OCI-LY7 (cell line): ENCODE measurements at regions not wholly inside any gene's neighbourhood (a gene's known extent, or its start where the extent isn't known, plus 50 kb on each side); places are given as distances from the start of the nearest gene placed in this dataset.

ENCODE experiments used
- EZH2phosphoT487 ChIP-seq: fragments of 200-600 bp; sonication (generic); IDR thresholded peaks from 2 replicates; pipeline ENCODE4 v1.6.1; 2018; ENCODE audit warnings: low read depth, borderline replicate concordance, mild to moderate bottlenecking, mixed run types, antibody characterized with exemption, low read length, moderate library complexity, mixed read lengths
- TF ChIP-seq, protein P1 (sequence below): fragments of 200-600 bp; sonication (generic); conservative IDR thresholded peaks from 2 replicates; pipeline ENCODE4 v1.5.1; 2014; ENCODE audit warnings: mild to moderate bottlenecking, antibody characterized with exemption, low read length, moderate library complexity, mixed read lengths

GRCh38 chr1:101479945-101480344 is 243.1 kb downstream of the S1PR1 start:
- TF ChIP-seq, protein P1, sequence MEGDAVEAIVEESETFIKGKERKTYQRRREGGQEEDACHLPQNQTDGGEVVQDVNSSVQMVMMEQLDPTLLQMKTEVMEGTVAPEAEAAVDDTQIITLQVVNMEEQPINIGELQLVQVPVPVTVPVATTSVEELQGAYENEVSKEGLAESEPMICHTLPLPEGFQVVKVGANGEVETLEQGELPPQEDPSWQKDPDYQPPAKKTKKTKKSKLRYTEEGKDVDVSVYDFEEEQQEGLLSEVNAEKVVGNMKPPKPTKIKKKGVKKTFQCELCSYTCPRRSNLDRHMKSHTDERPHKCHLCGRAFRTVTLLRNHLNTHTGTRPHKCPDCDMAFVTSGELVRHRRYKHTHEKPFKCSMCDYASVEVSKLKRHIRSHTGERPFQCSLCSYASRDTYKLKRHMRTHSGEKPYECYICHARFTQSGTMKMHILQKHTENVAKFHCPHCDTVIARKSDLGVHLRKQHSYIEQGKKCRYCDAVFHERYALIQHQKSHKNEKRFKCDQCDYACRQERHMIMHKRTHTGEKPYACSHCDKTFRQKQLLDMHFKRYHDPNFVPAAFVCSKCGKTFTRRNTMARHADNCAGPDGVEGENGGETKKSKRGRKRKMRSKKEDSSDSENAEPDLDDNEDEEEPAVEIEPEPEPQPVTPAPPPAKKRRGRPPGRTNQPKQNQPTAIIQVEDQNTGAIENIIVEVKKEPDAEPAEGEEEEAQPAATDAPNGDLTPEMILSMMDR: no peak
- no peak for TF ChIP-seq EZH2phosphoT487
